ENCODE measurements at regions not wholly inside any gene's neighbourhood (a gene's known extent, or its start where the extent isn't known, plus 50 kb on each side); places are given as distances from the start of the nearest gene placed in this dataset.
"Not testable (repeated sequence)": the region's sequence is repeated elsewhere in the genome, so short reads cannot be mapped to it uniquely, and the experiment has no call there.

DNA sequence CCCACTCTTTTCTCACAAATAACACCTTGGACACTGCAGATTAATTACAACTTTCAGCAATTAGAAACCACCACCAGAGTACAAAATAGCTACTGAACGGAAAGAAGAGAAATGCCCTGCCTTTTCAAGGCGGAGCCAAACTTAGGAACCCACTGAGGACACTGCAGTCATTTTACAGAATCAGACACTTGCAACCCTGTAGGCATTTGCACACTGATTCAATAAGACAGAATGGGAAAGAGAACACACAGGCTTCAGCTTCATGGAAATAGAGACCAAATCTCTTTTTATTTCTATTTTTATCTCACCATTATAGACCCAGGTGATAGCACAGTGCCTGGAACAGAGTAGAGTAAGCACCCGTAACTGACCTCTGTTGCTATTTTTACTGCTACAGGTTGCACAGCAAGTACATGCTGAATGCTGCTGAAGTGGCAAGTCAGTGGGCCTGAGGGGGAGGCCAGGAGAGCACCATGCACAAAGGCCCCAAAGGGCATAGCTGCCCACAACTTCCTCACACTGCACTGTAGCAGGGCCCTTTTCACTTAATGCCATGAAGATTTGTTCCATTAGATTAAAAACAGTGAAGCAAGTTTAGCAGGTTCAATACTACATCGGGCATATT, 50.7 kb upstream of the EDARADD start:
- no peak for DNase-seq (ENCODE audit: low read depth)

DNA sequence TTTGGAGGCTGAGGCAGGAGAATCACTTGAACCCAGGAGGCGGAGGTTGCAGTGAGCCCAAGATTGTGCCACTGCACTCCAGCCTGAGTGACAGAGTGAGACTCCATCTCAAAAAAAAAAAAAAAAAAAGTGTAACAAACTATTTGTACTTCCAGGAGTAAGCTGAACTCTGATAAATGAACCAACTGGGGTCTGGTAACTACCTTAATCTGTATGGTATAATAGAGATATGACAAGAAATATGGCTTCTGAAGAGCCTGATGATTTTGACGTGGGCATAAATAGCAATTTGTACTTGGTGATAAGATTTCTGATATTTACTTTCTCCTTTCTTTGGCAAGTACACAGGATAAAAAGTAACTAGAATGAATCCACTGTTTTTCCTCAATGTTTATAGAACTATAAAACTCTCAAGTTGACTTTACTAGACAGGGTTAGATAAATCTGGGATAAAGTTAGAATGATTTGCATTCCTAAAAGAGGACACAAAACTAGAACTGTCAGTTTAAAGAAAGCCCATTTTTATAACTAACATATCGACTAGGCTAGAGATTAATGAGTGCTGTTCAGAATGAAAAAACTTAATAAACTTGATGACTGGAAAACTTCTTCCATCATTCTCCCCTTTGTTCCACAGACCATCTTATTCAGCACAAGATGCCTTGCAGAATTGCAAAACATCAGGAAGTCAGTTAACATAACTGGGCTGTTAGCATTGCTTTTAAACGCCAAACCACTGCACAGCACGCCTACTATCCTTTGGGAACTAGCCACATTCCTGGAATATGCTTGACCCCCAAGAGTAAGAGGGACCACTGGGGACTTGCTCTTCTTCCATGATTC, 51.5 kb upstream of the EDARADD start:
- no peak for DNase-seq (ENCODE audit: low read depth)

DNA sequence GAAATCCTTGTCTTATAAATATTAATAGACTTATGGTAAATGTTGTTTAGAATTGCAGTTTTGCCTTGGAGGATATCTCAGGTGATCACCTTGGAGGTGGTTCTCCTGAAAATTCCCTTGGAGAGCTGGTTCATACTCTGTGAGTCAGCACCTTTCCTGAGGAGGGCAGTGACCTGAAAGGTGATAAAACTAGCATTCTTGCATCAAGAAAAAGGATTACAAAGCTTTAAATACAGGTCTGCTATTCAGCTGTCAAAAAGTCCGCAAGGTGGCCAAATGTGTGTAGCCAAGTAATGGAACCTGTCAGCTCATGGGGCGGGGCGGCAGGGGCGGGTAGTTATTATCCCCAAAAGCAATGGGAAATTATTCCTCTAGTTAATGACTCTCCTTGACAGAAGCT, 52.8 kb upstream of the EDARADD start:
- DNase-seq (ENCODE audit: low read depth): no peak

DNA sequence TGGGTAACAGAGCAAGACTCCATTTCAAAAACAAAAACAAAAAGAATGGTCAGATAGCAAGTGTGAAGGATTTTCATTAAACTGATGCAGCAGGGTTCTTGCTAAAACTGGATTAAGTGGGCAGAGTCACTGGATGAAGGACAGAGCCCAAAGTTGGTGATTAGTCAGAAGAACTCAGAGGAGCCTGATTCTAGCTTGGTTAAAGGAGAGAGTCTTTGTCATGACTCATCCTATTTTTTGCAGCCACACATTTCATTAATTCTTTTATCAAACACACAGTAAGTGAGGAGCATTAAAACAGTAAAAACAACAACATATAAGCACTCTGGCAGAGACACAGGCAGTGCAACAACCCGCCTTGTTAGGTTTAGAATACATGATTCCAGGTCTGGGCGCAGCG, 56.0 kb upstream of the EDARADD start:
- peak; percentile 8 for DNase-seq (ENCODE audit: low read depth)

DNA sequence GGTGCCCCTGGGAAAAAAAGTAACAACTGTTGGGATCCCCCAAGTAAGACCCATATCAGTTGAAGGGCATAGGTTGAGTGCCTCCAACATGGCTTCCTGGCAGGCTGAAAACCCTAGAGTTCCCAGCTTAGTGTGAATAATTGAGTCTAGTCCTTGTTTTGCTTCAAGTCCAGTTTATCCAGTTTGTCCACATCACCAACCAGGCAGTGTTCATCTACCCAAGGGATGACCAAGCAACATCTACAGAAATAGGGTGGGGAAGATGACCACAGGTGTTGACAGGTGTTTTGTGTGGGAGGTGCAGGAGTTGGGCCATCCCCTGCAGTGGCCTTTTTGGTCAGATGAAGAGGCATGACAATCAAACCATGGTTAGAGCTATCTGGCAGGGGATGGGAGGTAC, 54.3 kb upstream of the ERO1B start:
- DNase-seq (ENCODE audit: low read depth): no peak

DNA sequence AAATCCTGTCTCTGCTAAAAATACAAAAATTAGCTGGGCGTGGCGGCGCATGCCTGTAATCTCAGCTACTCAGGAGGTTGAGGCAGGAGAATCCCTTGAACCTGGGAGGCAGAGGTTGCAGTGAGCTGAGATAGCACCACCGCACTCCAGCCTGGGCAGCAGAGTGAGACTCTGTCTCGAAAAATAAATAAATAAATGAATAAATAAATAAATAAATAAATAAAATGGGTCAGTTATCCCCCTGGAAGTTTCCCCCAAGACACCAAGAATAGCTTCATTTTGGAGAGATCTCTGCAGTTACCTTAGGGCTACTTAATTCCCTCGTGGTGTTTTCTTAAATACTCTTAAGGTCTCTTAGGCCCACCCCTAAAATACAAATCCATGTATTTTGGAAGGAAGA, 53.9 kb upstream of the ERO1B start:
- DNase-seq (ENCODE audit: low read depth): not testable (repeated sequence)

DNA sequence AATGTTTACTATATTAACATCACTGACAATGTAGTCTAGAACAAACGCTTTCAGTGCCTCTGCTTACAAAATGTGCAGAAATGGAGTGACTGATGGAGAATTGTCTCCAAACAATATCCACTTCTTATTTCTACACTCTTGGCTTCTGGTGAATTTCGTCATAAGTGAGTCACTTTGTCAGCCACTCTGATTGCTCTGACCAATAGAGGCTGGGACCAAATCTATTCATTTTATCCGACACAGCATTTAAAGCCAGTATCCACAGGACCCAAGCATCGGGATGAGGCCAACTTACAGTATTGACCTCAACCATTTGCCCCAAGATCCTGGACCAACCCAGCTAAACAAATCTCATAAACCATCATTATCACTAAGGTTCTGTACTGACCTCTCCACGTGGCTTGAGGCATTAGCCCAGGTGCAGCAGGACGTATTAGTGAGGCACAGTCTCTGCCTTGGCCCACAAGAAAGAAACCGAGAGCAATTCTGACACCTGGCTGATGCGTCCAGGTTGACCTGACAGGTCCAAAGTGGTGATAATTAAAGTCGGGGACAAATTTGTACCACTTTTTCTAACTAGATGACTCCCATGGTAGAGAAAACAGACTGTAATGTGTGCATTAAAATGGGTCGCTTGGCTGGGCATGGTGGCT, 53.3 kb upstream of the ERO1B start:
- no peak for DNase-seq (ENCODE audit: low read depth)

DNA sequence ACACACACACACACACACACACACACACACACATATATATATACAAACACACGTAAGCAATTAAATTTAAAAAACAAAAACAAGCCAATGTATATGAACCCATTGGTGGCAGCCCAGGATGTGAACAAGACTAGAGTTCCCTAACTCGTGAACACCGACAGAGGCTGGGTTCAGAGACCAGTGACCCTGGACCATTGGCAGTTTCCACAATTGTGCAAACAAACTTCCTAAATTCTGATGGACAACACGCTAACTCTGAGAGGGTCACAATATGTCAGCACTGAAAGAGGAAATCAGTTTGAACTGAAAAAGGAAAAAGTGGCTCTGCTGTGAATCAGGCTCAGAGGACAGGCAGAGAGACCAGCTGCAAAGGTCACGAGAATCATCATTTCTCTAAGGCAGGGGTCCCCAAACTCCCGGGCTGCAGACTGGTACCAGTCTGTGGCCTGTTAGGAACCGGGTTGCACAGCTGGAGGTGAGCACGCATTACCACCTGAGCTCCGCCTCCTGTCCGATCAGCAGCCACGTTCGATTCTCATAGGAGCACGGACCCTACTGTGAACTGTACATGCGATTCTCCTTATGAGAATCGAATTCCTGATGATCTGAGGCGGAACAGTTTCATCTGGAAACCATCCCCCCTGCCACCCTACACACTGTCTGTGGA, 50.5 kb upstream of the ERO1B start:
- DNase-seq (ENCODE audit: low read depth): no peak

All from Daoy (cell line).